ENCODE measurements at regions not wholly inside any gene's neighbourhood (a gene's known extent, or its start where the extent isn't known, plus 50 kb on each side); places are given as distances from the start of the nearest gene placed in this dataset.

GRCh38 chr1:172946814-172947507 lies 103.8 kb downstream of the TNFSF18 start:
- no peak for TF ChIP-seq EZH2 (IDR thresholded peaks at IDR 0.05; ENCODE audit: insufficient read depth, poor library complexity, severe bottlenecking)
- TF ChIP-seq EZH2phosphoT487 (IDR thresholded peaks at IDR 0.05; ENCODE audit: insufficient read depth, low read depth) = no peak

Data from GM23248 (cell line).